A549 (cell line): ENCODE measurements at regions not wholly inside any gene's neighbourhood (a gene's known extent, or its start where the extent isn't known, plus 50 kb on each side); places are given as distances from the start of the nearest gene placed in this dataset.

Source experiments
- ATAC-seq, 2 experiments: fragments of 200-7000 bp in 1 of 2; fragments of >200 bp in 1 of 2; cut with Nextera tagmentation in 1 of 2; cut with Tn5 transposase in 1 of 2; 3 replicates each; pipeline versions ENCODE4 v1.8.0 to v1.9.1; 2018 to 2020; ENCODE audit warnings: mild to moderate bottlenecking in 1 of 2, moderate library complexity in 1 of 2
- CTCF ChIA-PET: fragments of 300-600 bp; sonication (Branson Sonifier 250); formaldehyde crosslinking; extraction: SDS; loops from one replicate; lab custom pipeline; 2021; ENCODE audit warnings: antibody characterized with exemption, inconsistent platforms; lab: Yijun Ruan, JAX
- POLR2A ChIA-PET: fragments of 350-600 bp; formaldehyde crosslinking; extraction: SDS; loops from one replicate; lab custom pipeline; 2021; ENCODE audit warnings: antibody characterized with exemption, inconsistent platforms; lab: Yijun Ruan, JAX
- DNase-seq, 2 experiments: peaks; one replicate each; pipeline versions ENCODE4 v3.0.0 to v3.0.0-alpha.2; 2011 to 2016; ENCODE audit warnings: low read depth in 1 of 2, low spot score in 1 of 2
- FAIRE-seq: peaks from 2 replicates; lab custom pipeline; 2011; peaks lifted over from hg19 to GRCh38; lab: Jason Lieb, UNC
- H3K27ac ChIP-seq, 2 experiments: fragments of >200 bp; sonication (Bioruptor Twin); formaldehyde crosslinking; 3 replicates each; pipeline ENCODE4 v1.5.1; 2016 to 2017
- H3K4me1 ChIP-seq: fragments of >200 bp; sonication (Bioruptor Twin); formaldehyde crosslinking; 3 replicates; pipeline ENCODE4 v1.6.1; 2016
- H3K4me2 ChIP-seq: fragments of >200 bp; sonication (Bioruptor Twin); formaldehyde crosslinking; 3 replicates; pipeline ENCODE4 v1.6.1; 2016
- H3K4me3 ChIP-seq: fragments of >200 bp; sonication (Bioruptor Twin); formaldehyde crosslinking; 3 replicates; pipeline ENCODE4 v1.5.1; 2016
- H3K9me3 ChIP-seq: fragments of >200 bp; sonication (Bioruptor Twin); formaldehyde crosslinking; 3 replicates; pipeline ENCODE4 v1.6.1; 2016
- CBX8 ChIP-seq: fragments of 200-600 bp; sonication (generic); IDR thresholded peaks from 2 replicates; pipeline ENCODE4 v1.6.1; 2016
- EP300 ChIP-seq, 2 experiments: fragments of >200 bp; sonication (Bioruptor Twin); formaldehyde crosslinking; IDR thresholded peaks; 2 replicates in 1 of 2; 3 replicates in 1 of 2; pipeline ENCODE4 v1.6.1; 2016 to 2017
- FOSL2 ChIP-seq, 2 experiments: fragments of 450-650 bp in 1 of 2; fragments of >200 bp in 1 of 2; sonication (Bioruptor Twin) in 1 of 2; formaldehyde crosslinking; IDR thresholded peaks; 2 replicates each; pipeline versions ENCODE4 v1.5.0 to v1.6.1; 2016 to 2020; ENCODE audit warnings: mild to moderate bottlenecking in 1 of 2, moderate library complexity in 1 of 2
- FOXS1 ChIP-seq: fragments of 250-450 bp; sonication (Bioruptor Pico); IDR thresholded peaks from 2 replicates; pipeline ENCODE4 v1.5.0; 2020; ENCODE audit warnings: mild to moderate bottlenecking, moderate library complexity
- GATA3 ChIP-seq: IDR thresholded peaks from 2 replicates; pipeline ENCODE4 v1.6.1; 2012; ENCODE audit warnings: borderline replicate concordance
- HDAC2 ChIP-seq: fragments of 200-600 bp; sonication (generic); IDR thresholded peaks from 2 replicates; pipeline ENCODE4 v1.6.1; 2016
- HOXB5 ChIP-seq: fragments of 250-450 bp; sonication (Bioruptor Pico); IDR thresholded peaks from 2 replicates; pipeline ENCODE4 v1.5.0; 2020; ENCODE audit warnings: mild to moderate bottlenecking, moderate library complexity
- JUN ChIP-seq, 2 experiments: fragments of >200 bp; sonication (Bioruptor Twin); formaldehyde crosslinking; IDR thresholded peaks; 2 replicates in 1 of 2; 3 replicates in 1 of 2; pipeline ENCODE4 v1.6.1; 2016 to 2017
- JUNB ChIP-seq: fragments of >200 bp; sonication (Bioruptor Twin); formaldehyde crosslinking; IDR thresholded peaks from 2 replicates; pipeline ENCODE4 v1.6.1; 2016
- KDM1A ChIP-seq: fragments of 200-600 bp; sonication (generic); IDR thresholded peaks from 2 replicates; pipeline ENCODE4 v1.6.1; 2016; ENCODE audit warnings: low read depth, mild to moderate bottlenecking
- MAZ ChIP-seq: fragments of 150-350 bp; IDR thresholded peaks from 2 replicates; pipeline ENCODE4 v1.6.1; 2014; ENCODE audit warnings: antibody characterized with exemption, low read depth, low read length, borderline replicate concordance
- POLR2A ChIP-seq: IDR thresholded peaks from 2 replicates; pipeline ENCODE4 v1.6.1; 2012; ENCODE audit warnings: mild to moderate bottlenecking, low read length
- POLR2AphosphoS2 ChIP-seq: conservative IDR thresholded peaks from 2 replicates; pipeline ENCODE4 v1.6.1; 2012; ENCODE audit warnings: low read length, improper control_type of control experiment, inconsistent platforms
- RAD21 ChIP-seq, 2 experiments: fragments of >200 bp in 1 of 2; sonication (Bioruptor Twin) in 1 of 2; formaldehyde crosslinking in 1 of 2; IDR thresholded peaks in 1 of 2; conservative IDR thresholded peaks in 1 of 2; 2 replicates in 1 of 2; 3 replicates in 1 of 2; pipeline ENCODE4 v1.6.1; 2012 to 2018; ENCODE audit warnings: inconsistent platforms in 1 of 2
- RARB ChIP-seq: fragments of 250-450 bp; sonication (Bioruptor Pico); IDR thresholded peaks from 2 replicates; pipeline ENCODE4 v1.8.0; 2021; ENCODE audit warnings: mild to moderate bottlenecking, moderate library complexity
- RFX5 ChIP-seq: fragments of 450-650 bp; IDR thresholded peaks from 2 replicates; pipeline ENCODE4 v1.7.1; 2014; ENCODE audit warnings: antibody characterized with exemption, mild to moderate bottlenecking, moderate library complexity
- SMC3 ChIP-seq: fragments of >200 bp; sonication (Bioruptor Twin); formaldehyde crosslinking; IDR thresholded peaks from 3 replicates; pipeline ENCODE4 v1.6.1; 2018; ENCODE audit warnings: inconsistent platforms
- ZNF302 ChIP-seq: fragments of 250-450 bp; sonication (Bioruptor Pico); IDR thresholded peaks from 2 replicates; pipeline ENCODE4 v1.9.0; 2021; ENCODE audit warnings: inconsistent platforms, mild to moderate bottlenecking, moderate library complexity
- ZSCAN20 ChIP-seq: fragments of 250-450 bp; sonication (Bioruptor Pico); IDR thresholded peaks from 2 replicates; pipeline ENCODE4 v1.8.0; 2022; ENCODE audit warnings: mild to moderate bottlenecking, moderate library complexity
- WGBS: methylation state at CpG from one replicate; pipeline ENCODE4 v1.1.6; 2017; ENCODE audit errors: missing lambda C conversion rate; 5-methylcytosine and 5-hydroxymethylcytosine counted together
- TF ChIP-seq, protein P1 (sequence below): fragments of 450-650 bp; IDR thresholded peaks from 2 replicates; pipeline ENCODE4 v1.6.1; 2014; ENCODE audit warnings: antibody characterized with exemption
- TF ChIP-seq, protein P2 (sequence below): fragments of 250-450 bp; sonication (Bioruptor Pico); IDR thresholded peaks from 2 replicates; pipeline ENCODE4 v1.5.0; 2021; ENCODE audit warnings: mild to moderate bottlenecking, moderate library complexity, borderline replicate concordance
- TF ChIP-seq, protein P3 (sequence below): fragments of 250-450 bp; sonication (Bioruptor Pico); IDR thresholded peaks from 2 replicates; pipeline ENCODE4 v1.5.0; 2020; ENCODE audit warnings: low read depth, mild to moderate bottlenecking, moderate library complexity
- TF ChIP-seq, protein P4 (sequence below): fragments of >200 bp; sonication (Bioruptor Twin); formaldehyde crosslinking; IDR thresholded peaks from 3 replicates; pipeline ENCODE4 v1.5.1; 2016
- TF ChIP-seq, protein P5 (sequence below): IDR thresholded peaks from 2 replicates; pipeline ENCODE4 v1.6.1; 2012
- TF ChIP-seq, protein P6 (sequence below): fragments of >200 bp; sonication (Bioruptor Twin); formaldehyde crosslinking; IDR thresholded peaks from 2 replicates; pipeline ENCODE4 v1.6.1; 2016

DNA sequence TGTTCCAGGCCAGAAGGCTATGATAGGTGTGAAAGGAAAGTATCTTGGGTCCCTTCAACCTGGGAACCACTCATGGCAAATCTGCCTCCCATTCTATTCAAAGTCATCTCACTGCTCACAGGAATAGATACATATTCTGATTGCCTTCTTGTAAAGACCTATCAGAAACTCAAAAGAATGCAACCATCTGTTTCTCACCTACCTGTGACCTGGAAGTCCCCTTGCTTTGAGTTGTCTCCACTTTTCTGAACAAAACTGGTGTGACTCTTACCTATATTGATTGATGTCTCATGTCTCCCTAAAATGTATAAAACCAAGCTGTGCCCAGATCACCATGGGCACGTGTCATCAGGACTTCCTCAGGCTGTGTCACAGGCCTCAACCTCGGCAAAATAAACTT is 1149.3 kb downstream of the NSUN3 start:
- CTCF ChIA-PET, result no interaction called here

DNA sequence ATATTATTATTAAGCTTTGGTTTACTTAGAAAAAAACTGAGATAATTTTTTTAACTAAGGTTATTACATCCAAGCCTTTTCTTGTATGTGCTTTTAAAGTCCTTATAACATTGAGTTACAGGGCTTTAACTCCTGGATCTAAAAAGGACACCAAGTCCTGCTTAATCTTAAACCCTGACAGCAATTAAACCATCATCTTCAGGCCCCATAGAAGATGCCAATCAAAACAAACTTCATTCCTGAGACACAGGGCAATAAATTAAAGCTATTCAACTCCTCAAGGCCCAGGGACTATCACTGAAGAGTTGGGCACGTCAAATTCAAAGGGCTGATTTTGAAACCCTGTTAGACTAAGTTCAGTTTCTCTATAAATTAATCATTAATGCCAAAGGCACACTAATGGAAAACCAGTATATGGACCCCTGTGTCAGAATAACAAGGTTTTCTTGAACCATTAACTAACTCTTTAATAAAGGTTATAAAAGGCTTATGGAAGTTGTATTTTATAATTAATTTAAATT is 1152.6 kb downstream of the NSUN3 start:
- Histone ChIP-seq H3K27ac (no peak overlapping the region), H3K4me3 (no peak overlapping the region), H3K4me2 (no peak overlapping the region), H3K4me1 (no peaks in the 10 kb centered on the region), H3K9me3 (no peaks in the 10 kb centered on the region)
- no peak for TF ChIP-seq HDAC2
- TF ChIP-seq RAD21 (conservative IDR thresholded peaks at IDR 0.05 in 1 of 2, IDR thresholded peaks at IDR 0.05 in 1 of 2), result no peak
- TF ChIP-seq JUN (IDR thresholded peaks at IDR 0.05), result no peak
- TF ChIP-seq ZNF302 (CRISPR knock-in tag), result no peak
- TF ChIP-seq, protein P1, sequence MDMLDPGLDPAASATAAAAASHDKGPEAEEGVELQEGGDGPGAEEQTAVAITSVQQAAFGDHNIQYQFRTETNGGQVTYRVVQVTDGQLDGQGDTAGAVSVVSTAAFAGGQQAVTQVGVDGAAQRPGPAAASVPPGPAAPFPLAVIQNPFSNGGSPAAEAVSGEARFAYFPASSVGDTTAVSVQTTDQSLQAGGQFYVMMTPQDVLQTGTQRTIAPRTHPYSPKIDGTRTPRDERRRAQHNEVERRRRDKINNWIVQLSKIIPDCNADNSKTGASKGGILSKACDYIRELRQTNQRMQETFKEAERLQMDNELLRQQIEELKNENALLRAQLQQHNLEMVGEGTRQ, result no peak
- POLR2A ChIA-PET, result no interaction called here
- ATAC-seq, result no peak
- CTCF ChIA-PET, result no interaction called here
- FAIRE-seq, result no peak
- 42% methylated on average over 1 of the region's 1 CpG for WGBS
- no peak for DNase-seq

More for the DNA sequence above, 1149.3 kb downstream of the NSUN3 start:
- no peak overlapping the region for H3K4me3 ChIP-seq
- H3K9me3 ChIP-seq, result no peaks in the 10 kb centered on the region
- H3K4me2 ChIP-seq, result no peak overlapping the region
- ATAC-seq (no peak), DNase-seq (no peak), FAIRE-seq (no peak)
- no peaks in the 10 kb centered on the region for H3K4me1 ChIP-seq
- no peak overlapping the region for H3K27ac ChIP-seq
- WGBS, result 30% methylated on average over 2 of the region's 2 CpGs
- TF ChIP-seq FOXS1 (no peak), MAZ (no peak), CBX8 (no peak), RARB (CRISPR knock-in tag) (no peak)
- POLR2A ChIA-PET, result no interaction called here

DNA sequence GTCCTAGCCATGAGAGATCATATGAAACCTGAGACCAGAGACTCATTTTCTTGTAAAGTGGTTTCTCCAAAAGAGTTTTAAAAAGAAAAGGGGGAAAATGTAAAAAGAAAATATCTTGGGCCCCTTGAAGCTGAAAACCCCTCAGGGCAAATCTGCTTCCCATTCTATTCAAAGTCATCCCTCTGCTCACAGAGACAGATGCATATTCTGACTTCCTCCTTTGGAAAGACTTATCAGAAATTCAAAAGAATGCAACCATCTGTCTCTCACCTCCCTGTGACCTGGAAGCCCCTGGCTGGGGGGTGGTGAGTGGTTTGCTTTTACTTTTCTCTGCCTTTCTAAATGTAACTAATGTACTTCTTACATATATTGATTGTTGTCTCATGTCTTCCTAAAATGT is 1154.8 kb downstream of the NSUN3 start:
- no peak overlapping the region for H3K4me3 ChIP-seq
- DNase-seq (no peak), ATAC-seq (no peak), FAIRE-seq (no peak)
- H3K4me2 ChIP-seq, result no peak overlapping the region
- ChIA-PET CTCF (interaction anchor here (1.2 kb wide), 1 partner anchor 14 kb away, joined by 4 read pairs; no protein-coding TSS in a partner anchor), POLR2A (no interaction called here)
- TF ChIP-seq EP300 (IDR thresholded peaks at IDR 0.05) (no peak), KDM1A (no peak), POLR2A (no peak), FOSL2 (IDR thresholded peaks at IDR 0.05) (no peak), FOSL2 (CRISPR knock-in tag; IDR thresholded peaks at IDR 0.05) (no peak), JUN (IDR thresholded peaks at IDR 0.05) (no peak), HOXB5 (CRISPR knock-in tag) (no peak), GATA3 (no peak), RFX5 (no peak), HDAC2 (no peak), ZSCAN20 (CRISPR knock-in tag) (no peak), POLR2AphosphoS2 (no peak), RARB (CRISPR knock-in tag) (no peak), JUNB (no peak), SMC3 (no peak)
- TF ChIP-seq, protein P2, sequence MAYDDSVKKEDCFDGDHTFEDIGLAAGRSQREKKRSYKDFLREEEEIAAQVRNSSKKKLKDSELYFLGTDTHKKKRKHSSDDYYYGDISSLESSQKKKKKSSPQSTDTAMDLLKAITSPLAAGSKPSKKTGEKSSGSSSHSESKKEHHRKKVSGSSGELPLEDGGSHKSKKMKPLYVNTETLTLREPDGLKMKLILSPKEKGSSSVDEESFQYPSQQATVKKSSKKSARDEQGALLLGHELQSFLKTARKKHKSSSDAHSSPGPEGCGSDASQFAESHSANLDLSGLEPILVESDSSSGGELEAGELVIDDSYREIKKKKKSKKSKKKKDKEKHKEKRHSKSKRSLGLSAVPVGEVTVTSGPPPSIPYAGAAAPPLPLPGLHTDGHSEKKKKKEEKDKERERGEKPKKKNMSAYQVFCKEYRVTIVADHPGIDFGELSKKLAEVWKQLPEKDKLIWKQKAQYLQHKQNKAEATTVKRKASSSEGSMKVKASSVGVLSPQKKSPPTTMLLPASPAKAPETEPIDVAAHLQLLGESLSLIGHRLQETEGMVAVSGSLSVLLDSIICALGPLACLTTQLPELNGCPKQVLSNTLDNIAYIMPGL (CRISPR knock-in tag), result no peak
- TF ChIP-seq, protein P3, sequence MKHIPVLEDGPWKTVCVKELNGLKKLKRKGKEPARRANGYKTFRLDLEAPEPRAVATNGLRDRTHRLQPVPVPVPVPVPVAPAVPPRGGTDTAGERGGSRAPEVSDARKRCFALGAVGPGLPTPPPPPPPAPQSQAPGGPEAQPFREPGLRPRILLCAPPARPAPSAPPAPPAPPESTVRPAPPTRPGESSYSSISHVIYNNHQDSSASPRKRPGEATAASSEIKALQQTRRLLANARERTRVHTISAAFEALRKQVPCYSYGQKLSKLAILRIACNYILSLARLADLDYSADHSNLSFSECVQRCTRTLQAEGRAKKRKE (CRISPR knock-in tag), result no peak
- TF ChIP-seq, protein P4, sequence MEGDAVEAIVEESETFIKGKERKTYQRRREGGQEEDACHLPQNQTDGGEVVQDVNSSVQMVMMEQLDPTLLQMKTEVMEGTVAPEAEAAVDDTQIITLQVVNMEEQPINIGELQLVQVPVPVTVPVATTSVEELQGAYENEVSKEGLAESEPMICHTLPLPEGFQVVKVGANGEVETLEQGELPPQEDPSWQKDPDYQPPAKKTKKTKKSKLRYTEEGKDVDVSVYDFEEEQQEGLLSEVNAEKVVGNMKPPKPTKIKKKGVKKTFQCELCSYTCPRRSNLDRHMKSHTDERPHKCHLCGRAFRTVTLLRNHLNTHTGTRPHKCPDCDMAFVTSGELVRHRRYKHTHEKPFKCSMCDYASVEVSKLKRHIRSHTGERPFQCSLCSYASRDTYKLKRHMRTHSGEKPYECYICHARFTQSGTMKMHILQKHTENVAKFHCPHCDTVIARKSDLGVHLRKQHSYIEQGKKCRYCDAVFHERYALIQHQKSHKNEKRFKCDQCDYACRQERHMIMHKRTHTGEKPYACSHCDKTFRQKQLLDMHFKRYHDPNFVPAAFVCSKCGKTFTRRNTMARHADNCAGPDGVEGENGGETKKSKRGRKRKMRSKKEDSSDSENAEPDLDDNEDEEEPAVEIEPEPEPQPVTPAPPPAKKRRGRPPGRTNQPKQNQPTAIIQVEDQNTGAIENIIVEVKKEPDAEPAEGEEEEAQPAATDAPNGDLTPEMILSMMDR, result no peak
- TF ChIP-seq, protein P5, sequence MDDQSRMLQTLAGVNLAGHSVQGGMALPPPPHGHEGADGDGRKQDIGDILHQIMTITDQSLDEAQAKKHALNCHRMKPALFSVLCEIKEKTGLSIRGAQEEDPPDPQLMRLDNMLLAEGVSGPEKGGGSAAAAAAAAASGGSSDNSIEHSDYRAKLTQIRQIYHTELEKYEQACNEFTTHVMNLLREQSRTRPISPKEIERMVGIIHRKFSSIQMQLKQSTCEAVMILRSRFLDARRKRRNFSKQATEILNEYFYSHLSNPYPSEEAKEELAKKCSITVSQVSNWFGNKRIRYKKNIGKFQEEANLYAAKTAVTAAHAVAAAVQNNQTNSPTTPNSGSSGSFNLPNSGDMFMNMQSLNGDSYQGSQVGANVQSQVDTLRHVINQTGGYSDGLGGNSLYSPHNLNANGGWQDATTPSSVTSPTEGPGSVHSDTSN, result no peak
- TF ChIP-seq, protein P6, sequence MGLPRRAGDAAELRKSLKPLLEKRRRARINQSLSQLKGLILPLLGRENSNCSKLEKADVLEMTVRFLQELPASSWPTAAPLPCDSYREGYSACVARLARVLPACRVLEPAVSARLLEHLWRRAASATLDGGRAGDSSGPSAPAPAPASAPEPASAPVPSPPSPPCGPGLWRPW, result no peak
- no peak overlapping the region for H3K27ac ChIP-seq
- H3K4me1 ChIP-seq, result no peaks in the 10 kb centered on the region
- no peaks in the 10 kb centered on the region for H3K9me3 ChIP-seq
